GM21367 (cell line): ENCODE measurements at regions not wholly inside any gene's neighbourhood (a gene's known extent, or its start where the extent isn't known, plus 50 kb on each side); places are given as distances from the start of the nearest gene placed in this dataset.

Experiments
- ATAC-seq: cut with Tn5 transposase; IDR thresholded peaks from one replicate; pipeline ENCODE4 v1.9.1; 2021; ENCODE audit not compliant: unreplicated experiment

GRCh38 chr7:33725111-33726025 lies 180.0 kb upstream of the BMPER start:
- ATAC-seq: no peak

- ATAC-seq: no peak
Observed at GRCh38 chr7:33726582-33726981, 178.8 kb upstream of the BMPER start.

GRCh38 chr7:33727315-33727714 lies 178.0 kb upstream of the BMPER start:
- ATAC-seq: no peak

GRCh38 chr7:33728873-33729551 lies 176.3 kb upstream of the BMPER start:
- no peak for ATAC-seq

GRCh38 chr7:33729726-33730125 lies 175.6 kb upstream of the BMPER start:
- ATAC-seq: no peak

GRCh38 chr7:33730958-33731357 lies 174.4 kb upstream of the BMPER start:
- no peak for ATAC-seq

GRCh38 chr7:33731912-33732311 lies 173.4 kb upstream of the BMPER start:
- ATAC-seq: no peak

GRCh38 chr7:33732462-33732861 lies 172.9 kb upstream of the BMPER start:
- no peak for ATAC-seq

GRCh38 chr7:33733870-33734650 lies 171.3 kb upstream of the BMPER start:
- no peak for ATAC-seq

- no peak for ATAC-seq
Observed at GRCh38 chr7:33735403-33735802, 169.9 kb upstream of the BMPER start.

- no peak for ATAC-seq
Observed at GRCh38 chr7:33736521-33737221, 168.7 kb upstream of the BMPER start.

- ATAC-seq: no peak
Observed at GRCh38 chr7:33738260-33738935, 166.9 kb upstream of the BMPER start.

GRCh38 chr7:33739286-33739685 lies 166.1 kb upstream of the BMPER start:
- no peak for ATAC-seq

GRCh38 chr7:33742521-33742920 lies 162.8 kb upstream of the BMPER start:
- ATAC-seq: no peak

- no peak for ATAC-seq
Observed at GRCh38 chr7:33742999-33743587, 162.2 kb upstream of the BMPER start.

GRCh38 chr7:33743594-33743993 lies 161.7 kb upstream of the BMPER start:
- no peak for ATAC-seq

- ATAC-seq: peak; percentile 49
Observed at GRCh38 chr7:33744293-33745075, 160.9 kb upstream of the BMPER start.

- ATAC-seq: no peak
Observed at GRCh38 chr7:33745934-33746333, 159.4 kb upstream of the BMPER start.

- ATAC-seq: no peak
Observed at GRCh38 chr7:33748793-33749192, 156.5 kb upstream of the BMPER start.
